Type B pancreatic cell (in vitro differentiated cells): ENCODE measurements at regions not wholly inside any gene's neighbourhood (a gene's known extent, or its start where the extent isn't known, plus 50 kb on each side); places are given as distances from the start of the nearest gene placed in this dataset.

Source experiments
- DNase-seq: peaks from one replicate; pipeline ENCODE4 v3.0.0; 2021; ENCODE audit warnings: mixed read lengths; ENCODE audit not compliant: unreplicated experiment; ENCODE audit errors: extremely low spot score
- H3K27ac Mint-ChIP-seq: 2 replicates; pipeline ENCODE4 v1.8.0; 2021; ENCODE audit warnings: mild to moderate bottlenecking, mixed read lengths
- H3K27me3 Mint-ChIP-seq: 2 replicates; pipeline ENCODE4 v1.8.0; 2021; ENCODE audit warnings: mixed read lengths
- H3K36me3 Mint-ChIP-seq: 2 replicates; pipeline ENCODE4 v1.8.0; 2021; ENCODE audit warnings: mixed read lengths
- H3K4me1 Mint-ChIP-seq: one replicate; pipeline ENCODE4 v1.8.0; 2021; ENCODE audit warnings: mixed read lengths; ENCODE audit not compliant: unreplicated experiment
- H3K4me3 Mint-ChIP-seq: 2 replicates; pipeline ENCODE4 v1.8.0; 2021; ENCODE audit warnings: mild to moderate bottlenecking, mixed read lengths
- H3K9me3 Mint-ChIP-seq: 2 replicates; pipeline ENCODE4 v1.8.0; 2021; ENCODE audit warnings: mixed read lengths
- CTCF ChIP-seq: fragments of 200-600 bp; sonication (generic); conservative IDR thresholded peaks from 2 replicates; pipeline ENCODE4 v1.5.0; 2021; ENCODE audit warnings: antibody characterized with exemption, mild to moderate bottlenecking

DNA sequence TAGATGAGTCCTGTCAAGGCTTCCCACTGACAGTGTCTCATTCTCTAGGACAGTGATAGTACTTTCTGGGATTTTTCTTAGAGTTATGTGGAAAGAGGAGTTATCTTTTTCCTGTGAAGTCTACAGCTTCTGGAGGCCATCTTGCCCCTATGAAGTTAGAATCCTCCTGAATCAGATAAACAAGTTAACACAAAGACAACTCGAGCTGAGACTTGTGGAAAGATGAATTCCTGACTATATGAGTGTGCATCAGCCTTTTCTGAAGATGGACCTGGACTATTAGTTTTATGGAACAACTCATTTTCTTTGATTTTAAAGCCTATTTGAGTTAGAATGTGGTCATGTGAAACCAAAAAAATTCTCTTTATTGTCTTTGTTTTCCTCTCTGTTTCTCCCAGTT is 290.9 kb downstream of the LRRIQ3 start:
- Mint-ChIP-seq H3K9me3 (no peaks in the 10 kb centered on the region), H3K36me3 (no peaks in the 10 kb centered on the region), H3K4me3 (no peak overlapping the region), H3K27ac (no peak overlapping the region), H3K27me3 (no peaks in the 10 kb centered on the region), H3K4me1 (peaks cover 6% of the 10 kb centered on the region)
- TF ChIP-seq CTCF = no peak
- DNase-seq = no peak

- Mint-ChIP-seq H3K4me1 (no peaks in the 10 kb centered on the region), H3K27ac (no peak overlapping the region), H3K9me3 (no peaks in the 10 kb centered on the region), H3K4me3 (no peak overlapping the region), H3K27me3 (no peaks in the 10 kb centered on the region), H3K36me3 (no peaks in the 10 kb centered on the region)
- no peak for TF ChIP-seq CTCF
- no peak for DNase-seq
Observed at GRCh38 chr1:73903092-73903491, 294.9 kb downstream of the LRRIQ3 start.

- DNase-seq = no peak
- no peaks in the 10 kb centered on the region for H3K9me3 Mint-ChIP-seq
- no peak for TF ChIP-seq CTCF
- H3K4me3 Mint-ChIP-seq = no peak overlapping the region
- no peaks in the 10 kb centered on the region for H3K27me3 Mint-ChIP-seq
- no peaks in the 10 kb centered on the region for H3K4me1 Mint-ChIP-seq
- no peak overlapping the region for H3K27ac Mint-ChIP-seq
- H3K36me3 Mint-ChIP-seq = no peaks in the 10 kb centered on the region
Observed at GRCh38 chr1:73901738-73902137, 296.2 kb downstream of the LRRIQ3 start.

GRCh38 chr1:73899311-73899710 is 298.7 kb downstream of the LRRIQ3 start:
- H3K4me1 Mint-ChIP-seq = no peaks in the 10 kb centered on the region
- no peak overlapping the region for H3K4me3 Mint-ChIP-seq
- H3K27me3 Mint-ChIP-seq = no peaks in the 10 kb centered on the region
- no peak for DNase-seq
- no peaks in the 10 kb centered on the region for H3K9me3 Mint-ChIP-seq
- H3K27ac Mint-ChIP-seq = no peak overlapping the region
- H3K36me3 Mint-ChIP-seq = no peaks in the 10 kb centered on the region
- no peak for TF ChIP-seq CTCF

- no peak for TF ChIP-seq CTCF
- no peak overlapping the region for H3K27ac Mint-ChIP-seq
- H3K4me3 Mint-ChIP-seq = no peak overlapping the region
- no peak for DNase-seq
- H3K9me3 Mint-ChIP-seq = no peaks in the 10 kb centered on the region
- no peaks in the 10 kb centered on the region for H3K27me3 Mint-ChIP-seq
- H3K4me1 Mint-ChIP-seq = no peaks in the 10 kb centered on the region
- no peaks in the 10 kb centered on the region for H3K36me3 Mint-ChIP-seq
Observed at GRCh38 chr1:73898540-73898939, 299.4 kb downstream of the LRRIQ3 start.

DNA sequence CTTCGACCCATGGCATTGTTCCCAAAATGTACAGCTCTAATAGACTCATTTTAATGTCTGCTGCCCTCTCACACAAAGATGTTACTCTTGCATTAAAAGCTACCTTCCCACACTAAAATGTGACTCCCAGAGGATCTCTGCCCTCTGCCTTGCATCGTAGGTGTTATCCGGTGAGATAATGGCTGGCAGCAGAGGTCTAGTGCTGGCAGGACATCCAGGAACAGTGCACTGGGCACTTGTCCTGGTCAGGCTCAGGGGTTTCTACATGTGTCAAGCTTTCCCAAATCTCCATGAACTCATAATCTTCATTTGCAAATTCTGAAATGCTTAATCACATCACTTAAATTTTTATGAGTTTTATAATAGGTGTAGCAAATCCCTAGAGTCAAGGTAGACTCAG is 310.6 kb downstream of the LRRIQ3 start:
- Mint-ChIP-seq H3K4me1 (no peaks in the 10 kb centered on the region), H3K4me3 (no peak overlapping the region), H3K27me3 (no peaks in the 10 kb centered on the region), H3K9me3 (no peaks in the 10 kb centered on the region), H3K36me3 (peaks cover 2% of the 10 kb centered on the region), H3K27ac (no peak overlapping the region)
- no peak for DNase-seq
- no peak for TF ChIP-seq CTCF
